Common myeloid progenitor, CD34-positive (primary cell): ENCODE measurements at regions not wholly inside any gene's neighbourhood (a gene's known extent, or its start where the extent isn't known, plus 50 kb on each side); places are given as distances from the start of the nearest gene placed in this dataset.

Experiments
- CTCF ChIA-PET: fragments of 350-600 bp; sonication (Branson Sonifier 250); formaldehyde crosslinking; loops from one replicate; lab custom pipeline; 2021; ENCODE audit warnings: antibody characterized with exemption; lab: Charles Lee
- POLR2A ChIA-PET: fragments of 350-600 bp; sonication (Branson Sonifier 250); formaldehyde crosslinking; loops from one replicate; lab custom pipeline; 2021; ENCODE audit warnings: antibody characterized with exemption; lab: Charles Lee
- DNase-seq, 3 donors: peaks; one replicate each; pipeline versions ENCODE4 v3.0.0 to v3.0.0-alpha.2; 2013
- H3K27ac ChIP-seq, 2 experiments: 1 replicate in 1 of 2; 2 replicates in 1 of 2; pipeline ENCODE4 v1.7.0; 2013; ENCODE audit warnings: inconsistent platforms in 2 of 2, low read length in 2 of 2, mild to moderate bottlenecking in 2 of 2, low read depth in 1 of 2, moderate library complexity in 1 of 2; ENCODE audit not compliant: severe bottlenecking in 2 of 2, insufficient read depth in 1 of 2, poor library complexity in 1 of 2
- H3K27me3 ChIP-seq, 5 experiments: replicated peaks in 2 of 5; 1 replicate in 3 of 5; 2 replicates in 2 of 5; pipeline versions ENCODE4 v1.6.1 to v1.7.0; 2013; ENCODE audit warnings: low read length in 4 of 5, mild to moderate bottlenecking in 2 of 5, moderate library complexity in 2 of 5, inconsistent platforms in 1 of 5; ENCODE audit not compliant: insufficient read depth in 5 of 5, control insufficient read depth in 4 of 5
- H3K36me3 ChIP-seq, 4 experiments: 1 replicate in 2 of 4; 2 replicates in 2 of 4; pipeline versions ENCODE4 v1.6.1 to v1.7.0; 2013; ENCODE audit warnings: low read length in 3 of 4, control low read depth in 1 of 4, mild to moderate bottlenecking in 1 of 4; ENCODE audit not compliant: control insufficient read depth in 4 of 4, insufficient read depth in 4 of 4
- H3K4me1 ChIP-seq, 4 experiments: 1 replicate in 3 of 4; 2 replicates in 1 of 4; pipeline versions ENCODE4 v1.6.1 to v1.7.1; 2013; ENCODE audit warnings: low read length in 3 of 4, mild to moderate bottlenecking in 3 of 4, control low read depth in 1 of 4, inconsistent platforms in 1 of 4, moderate library complexity in 1 of 4; ENCODE audit not compliant: control insufficient read depth in 4 of 4, insufficient read depth in 4 of 4; ENCODE audit errors: control extremely low read depth in 1 of 4
- H3K4me3 ChIP-seq, 7 experiments: 1 replicate in 4 of 7; 2 replicates in 3 of 7; pipeline versions ENCODE4 v1.5.1 to v1.7.0; 2013; ENCODE audit warnings: mild to moderate bottlenecking in 7 of 7, low read length in 6 of 7, moderate library complexity in 6 of 7, inconsistent platforms in 2 of 7, low read depth in 2 of 7, control low read depth in 1 of 7; ENCODE audit not compliant: insufficient read depth in 4 of 7, control insufficient read depth in 1 of 7; ENCODE audit errors: extremely low read depth in 1 of 7
- H3K9me3 ChIP-seq, 5 experiments: 1 replicate in 4 of 5; 2 replicates in 1 of 5; pipeline versions ENCODE4 v1.6.1 to v1.7.1; 2013; ENCODE audit warnings: low read length in 4 of 5, mild to moderate bottlenecking in 2 of 5, inconsistent platforms in 1 of 5, low read depth in 1 of 5, moderate library complexity in 1 of 5; ENCODE audit not compliant: control insufficient read depth in 4 of 5, insufficient read depth in 2 of 5; ENCODE audit errors: control extremely low read depth in 1 of 5
- WGBS: methylation state at CpG from one replicate; pipeline ENCODE4 v1.1.5; 2013; ENCODE audit not compliant: insufficient coverage; 5-methylcytosine and 5-hydroxymethylcytosine counted together

- Histone ChIP-seq H3K9me3 (no peaks in the 10 kb centered on the region), H3K36me3 (no peaks in the 10 kb centered on the region), H3K4me3 (no peak overlapping the region), H3K27me3 (peaks cover 0 to 50% (median 8%) of the 10 kb centered on the region in 5 experiments), H3K4me1 (no peaks in the 10 kb centered on the region), H3K27ac (no peak overlapping the region)
- ChIA-PET POLR2A (no interaction called here), CTCF (no interaction called here)
- 37% methylated on average over 28 of the region's 30 CpGs for WGBS
- DNase-seq: no peak
These were observed 145.8 kb upstream of the SOX1 start for GRCh38 chr13:111920932-111921705.

GRCh38 chr13:111922086-111922485 lies 144.9 kb upstream of the SOX1 start:
- Histone ChIP-seq H3K9me3 (no peaks in the 10 kb centered on the region), H3K4me1 (no peaks in the 10 kb centered on the region), H3K27ac (no peak overlapping the region), H3K36me3 (no peaks in the 10 kb centered on the region), H3K4me3 (no peak overlapping the region), H3K27me3 (peaks cover 0 to 53% (median 8%) of the 10 kb centered on the region in 5 experiments)
- WGBS: 81% methylated on average over 9 of the region's 10 CpGs
- CTCF ChIA-PET: no interaction called here
- POLR2A ChIA-PET: no interaction called here
- DNase-seq: no peak

GRCh38 chr13:111923439-111923838 lies 143.5 kb upstream of the SOX1 start:
- Histone ChIP-seq H3K4me3 (no peak overlapping the region), H3K9me3 (no peaks in the 10 kb centered on the region), H3K27me3 (peaks cover 0 to 48% (median 8%) of the 10 kb centered on the region in 5 experiments), H3K36me3 (no peaks in the 10 kb centered on the region), H3K27ac (no peak overlapping the region), H3K4me1 (no peaks in the 10 kb centered on the region)
- CTCF ChIA-PET: no interaction called here
- 93% methylated on average over 4 of the region's 5 CpGs for WGBS
- DNase-seq: no peak
- POLR2A ChIA-PET: no interaction called here

GRCh38 chr13:111923991-111924677 lies 142.8 kb upstream of the SOX1 start:
- 88% methylated on average over 12 of the region's 15 CpGs for WGBS
- Histone ChIP-seq H3K36me3 (no peaks in the 10 kb centered on the region), H3K4me3 (no peak overlapping the region), H3K27me3 (peaks cover 0 to 48% (median 8%) of the 10 kb centered on the region in 5 experiments), H3K4me1 (no peaks in the 10 kb centered on the region), H3K9me3 (no peaks in the 10 kb centered on the region), H3K27ac (no peak overlapping the region)
- ChIA-PET POLR2A (no interaction called here), CTCF (no interaction called here)
- DNase-seq: no peak

GRCh38 chr13:111924678-111925075 lies 142.3 kb upstream of the SOX1 start:
- Histone ChIP-seq H3K27me3 (peaks cover 0 to 47% (median 8%) of the 10 kb centered on the region in 5 experiments), H3K4me1 (no peaks in the 10 kb centered on the region), H3K36me3 (no peaks in the 10 kb centered on the region), H3K4me3 (no peak overlapping the region), H3K9me3 (no peaks in the 10 kb centered on the region), H3K27ac (no peak overlapping the region)
- POLR2A ChIA-PET: no interaction called here
- DNase-seq: no peak
- WGBS: 75% methylated on average over 4 of the region's 6 CpGs
- CTCF ChIA-PET: interaction anchor here (0.9 kb wide), 1 partner anchor 10 kb away, joined by 3 read pairs; no protein-coding TSS in a partner anchor

GRCh38 chr13:111925146-111925875 lies 141.6 kb upstream of the SOX1 start:
- Histone ChIP-seq H3K9me3 (no peaks in the 10 kb centered on the region), H3K36me3 (no peaks in the 10 kb centered on the region), H3K4me1 (no peaks in the 10 kb centered on the region), H3K27ac (no peak overlapping the region), H3K27me3 (peaks cover 0 to 41% (median 8%) of the 10 kb centered on the region in 5 experiments), H3K4me3 (no peak overlapping the region)
- ChIA-PET POLR2A (no interaction called here), CTCF (interaction anchor here (0.9 kb wide), 1 partner anchor 10 kb away, joined by 3 read pairs; no protein-coding TSS in a partner anchor)
- WGBS: 94% methylated on average over 13 of the region's 13 CpGs
- no peak for DNase-seq
